Tibial artery (tissue), 4 donors: ENCODE measurements at regions not wholly inside any gene's neighbourhood (a gene's known extent, or its start where the extent isn't known, plus 50 kb on each side); places are given as distances from the start of the nearest gene placed in this dataset.

Experiments used
- DNase-seq, 2 donors: peaks; one replicate each; pipeline ENCODE4 v3.0.0-alpha.2; 2019
- H3K27ac ChIP-seq, 2 donors: fragments of 200-600 bp; sonication (generic) in 1 of 2; 1 replicate in 1 of 2; 2 replicates in 1 of 2; pipeline ENCODE4 v1.5.1; 2018 to 2019; ENCODE audit warnings: mild to moderate bottlenecking in 1 of 2
- H3K27me3 ChIP-seq, 2 donors: fragments of 200-600 bp; sonication (generic) in 1 of 2; one replicate each; pipeline versions ENCODE4 v1.5.1 to v1.6.0; 2016 to 2019
- H3K36me3 ChIP-seq, 3 donors: fragments of 200-600 bp; sonication (generic) in 2 of 3; one replicate each; pipeline ENCODE4 v1.5.1; 2016 to 2019; ENCODE audit warnings: mild to moderate bottlenecking in 2 of 3
- H3K4me1 ChIP-seq, 4 donors: fragments of 200-600 bp; sonication (generic) in 2 of 4; 1 replicate in 3 of 4; 2 replicates in 1 of 4; pipeline ENCODE4 v1.5.1; 2016 to 2019
- H3K4me3 ChIP-seq, 2 donors: fragments of 200-600 bp; sonication (generic) in 1 of 2; 1 replicate in 1 of 2; 2 replicates in 1 of 2; pipeline ENCODE4 v1.5.1; 2018 to 2019; ENCODE audit warnings: mild to moderate bottlenecking in 2 of 2
- H3K9me3 ChIP-seq, 3 donors: fragments of 200-600 bp; sonication (generic) in 1 of 3; one replicate each; pipeline ENCODE4 v1.5.1; 2016 to 2019
- CTCF ChIP-seq, 2 experiments: fragments of 200-600 bp in 1 of 2; fragments of 450-650 bp in 1 of 2; IDR thresholded peaks; one replicate each; pipeline ENCODE4 v1.5.1; 2017 to 2019; ENCODE audit warnings: antibody characterized with exemption in 2 of 2, mild to moderate bottlenecking in 1 of 2, moderate library complexity in 1 of 2
- intact Hi-C: fragments of 100-400 bp; cut with DNase I; formaldehyde crosslinking; loops from one replicate; pipeline ENCODE4 v1.15.0; 2023; ENCODE audit warnings: low total_unique reads

DNA sequence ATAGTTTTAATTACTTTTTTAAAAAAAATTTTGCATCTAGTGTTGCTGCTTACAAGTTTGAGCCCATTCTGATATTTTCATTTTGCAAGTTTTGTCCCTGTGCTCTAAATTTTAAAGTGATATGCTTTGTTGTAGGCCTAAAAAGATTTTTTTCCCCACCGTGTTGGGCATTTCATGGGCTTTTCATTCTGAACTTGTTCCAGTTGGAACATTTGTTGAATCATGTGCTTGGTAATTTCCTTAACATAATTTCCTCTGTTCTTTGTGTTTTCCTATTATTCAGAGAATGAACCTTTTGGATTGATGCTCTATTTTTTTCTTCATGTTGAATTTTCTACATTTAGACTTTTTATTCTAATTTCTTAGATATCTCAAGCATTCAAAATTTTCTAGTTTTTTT lies 206.4 kb upstream of the SPRY2 start:
- TF ChIP-seq CTCF (IDR thresholded peaks at IDR 0.05) = no peak
- no peak for DNase-seq
- Histone ChIP-seq H3K27me3 (no peaks in the 10 kb centered on the region), H3K36me3 (no peaks in the 10 kb centered on the region), H3K9me3 (no peaks in the 10 kb centered on the region), H3K4me3 (no peak overlapping the region), H3K4me1 (peaks cover 0 to 17% (median 0%) of the 10 kb centered on the region in 4 donors), H3K27ac (no peak overlapping the region)
- intact Hi-C loops = no loop called here

GRCh38 chr13:80533175-80533574 lies 192.2 kb upstream of the SPRY2 start:
- DNase-seq = no peak
- H3K36me3 ChIP-seq = no peaks in the 10 kb centered on the region
- intact Hi-C loops = no loop called here

DNA sequence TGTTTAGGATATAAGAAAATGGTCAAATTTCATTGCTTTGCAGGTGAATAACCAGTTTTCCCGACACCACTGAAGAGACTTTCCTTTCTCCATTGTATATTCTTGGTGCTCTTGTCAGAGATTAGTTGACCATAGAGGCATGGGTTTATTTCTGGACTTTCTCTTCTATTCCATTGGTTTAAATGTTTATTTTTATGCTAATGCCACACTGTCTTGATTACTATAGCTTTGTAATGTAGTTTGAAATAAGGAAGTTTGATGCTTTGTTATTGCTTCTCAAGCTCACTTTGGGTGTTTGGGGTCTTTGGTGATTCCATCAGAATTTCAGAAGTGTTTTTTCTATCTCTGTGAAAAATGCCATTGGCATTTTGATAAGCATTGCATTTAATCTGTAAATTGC lies 190.0 kb upstream of the SPRY2 start:
- H3K27ac ChIP-seq = no peak overlapping the region
- intact Hi-C loops = no loop called here

More at GRCh38 chr13:80533175-80533574, 192.2 kb upstream of the SPRY2 start:
- Histone ChIP-seq H3K9me3 (peaks cover 0 to 5% (median 0%) of the 10 kb centered on the region in 3 donors), H3K4me3 (no peak overlapping the region), H3K4me1 (peaks cover 0 to 11% (median 0%) of the 10 kb centered on the region in 4 donors), H3K27ac (no peak overlapping the region), H3K27me3 (no peaks in the 10 kb centered on the region)
- no peak for TF ChIP-seq CTCF (IDR thresholded peaks at IDR 0.05)

DNA sequence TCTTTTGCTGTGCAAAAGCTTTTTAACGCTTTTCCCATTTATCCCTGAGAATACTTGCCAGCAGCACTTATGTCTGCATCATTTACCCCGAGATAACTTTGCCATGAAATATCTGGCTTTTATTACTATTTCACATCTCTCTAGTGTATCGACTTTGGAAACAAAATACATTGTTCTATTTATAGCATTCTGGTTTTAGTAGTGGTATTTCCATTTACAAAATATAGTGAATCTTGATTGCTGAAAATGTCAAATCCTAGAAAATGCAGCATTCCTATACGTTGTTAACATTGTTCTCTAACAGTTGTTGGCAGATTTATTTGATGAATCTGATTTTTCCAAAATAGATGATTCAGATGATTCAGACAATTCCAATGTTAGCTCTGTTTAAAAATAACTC lies 189.3 kb upstream of the SPRY2 start:
- Histone ChIP-seq H3K4me1 (peaks cover 0 to 11% (median 0%) of the 10 kb centered on the region in 4 donors), H3K9me3 (peaks cover 0 to 5% (median 0%) of the 10 kb centered on the region in 3 donors), H3K27ac (no peak overlapping the region), H3K27me3 (no peaks in the 10 kb centered on the region), H3K4me3 (no peak overlapping the region), H3K36me3 (no peaks in the 10 kb centered on the region)
- DNase-seq = no peak
- intact Hi-C loops = no loop called here
- no peak for TF ChIP-seq CTCF (IDR thresholded peaks at IDR 0.05)

More for the DNA sequence above, 190.0 kb upstream of the SPRY2 start:
- no peaks in the 10 kb centered on the region for H3K27me3 ChIP-seq
- no peak overlapping the region for H3K4me3 ChIP-seq
- H3K9me3 ChIP-seq = peaks cover 0 to 5% (median 0%) of the 10 kb centered on the region in 3 donors
- DNase-seq = no peak
- TF ChIP-seq CTCF (IDR thresholded peaks at IDR 0.05) = no peak
- no peaks in the 10 kb centered on the region for H3K36me3 ChIP-seq
- peaks cover 0 to 11% (median 0%) of the 10 kb centered on the region in 4 donors for H3K4me1 ChIP-seq

GRCh38 chr13:80529734-80530133 lies 188.8 kb upstream of the SPRY2 start:
- no peak for TF ChIP-seq CTCF (IDR thresholded peaks at IDR 0.05)
- no peaks in the 10 kb centered on the region for H3K27me3 ChIP-seq
- peaks cover 0 to 5% (median 0%) of the 10 kb centered on the region in 3 donors for H3K9me3 ChIP-seq
- DNase-seq = no peak
- no peak overlapping the region for H3K4me3 ChIP-seq
- H3K4me1 ChIP-seq = peaks cover 0 to 11% (median 0%) of the 10 kb centered on the region in 4 donors
- H3K36me3 ChIP-seq = no peaks in the 10 kb centered on the region
- H3K27ac ChIP-seq = no peak overlapping the region
- intact Hi-C loops = no loop called here

DNA sequence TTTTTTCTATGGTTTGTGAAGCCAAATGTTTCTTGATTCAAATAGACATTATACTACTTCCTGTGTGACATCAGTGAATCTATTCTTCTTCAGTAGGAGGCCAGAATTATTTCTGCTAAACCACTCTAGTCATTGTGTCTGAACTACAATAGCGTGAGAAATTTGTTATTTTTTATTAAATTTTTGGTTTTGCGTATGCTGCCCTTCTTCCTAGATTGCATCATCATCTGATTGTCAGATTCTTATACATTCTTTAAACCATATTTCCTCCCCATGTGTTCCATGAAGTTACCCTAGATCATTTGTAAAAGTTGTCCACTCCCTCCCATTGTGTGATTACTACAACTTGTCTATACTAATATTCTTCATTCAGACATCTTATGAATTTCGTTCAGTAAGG lies 187.8 kb upstream of the SPRY2 start:
- Histone ChIP-seq H3K27me3 (no peaks in the 10 kb centered on the region), H3K27ac (no peak overlapping the region), H3K4me1 (peaks cover 0 to 11% (median 0%) of the 10 kb centered on the region in 4 donors), H3K36me3 (no peaks in the 10 kb centered on the region), H3K4me3 (no peak overlapping the region), H3K9me3 (peaks cover 0 to 5% (median 0%) of the 10 kb centered on the region in 3 donors)
- intact Hi-C loops = no loop called here
- no peak for TF ChIP-seq CTCF (IDR thresholded peaks at IDR 0.05)
- DNase-seq = no peak
